Suppressor macrophage (primary cell): ENCODE measurements at regions not wholly inside any gene's neighbourhood (a gene's known extent, or its start where the extent isn't known, plus 50 kb on each side); places are given as distances from the start of the nearest gene placed in this dataset.

Source experiments
- DNase-seq, 4 experiments: peaks; one replicate each; pipeline ENCODE4 v3.0.0-alpha.2; 2020 to 2022

- DNase-seq: no peak
Observed at GRCh38 chr5:10842823-10843222, 81.8 kb upstream of the DAP start.

GRCh38 chr5:10839916-10840599, 79.0 kb upstream of the DAP start:
- DNase-seq: no peak

- no peak for DNase-seq
Observed at GRCh38 chr5:10839118-10839517, 78.1 kb upstream of the DAP start.

GRCh38 chr5:10838038-10838437, 77.0 kb upstream of the DAP start:
- DNase-seq: no peak

- DNase-seq: no peak
Observed at GRCh38 chr5:10836986-10837385, 76.0 kb upstream of the DAP start.

- DNase-seq: no peak
Observed at GRCh38 chr5:10834695-10835094, 73.7 kb upstream of the DAP start.

GRCh38 chr5:10832987-10833386, 72.0 kb upstream of the DAP start:
- no peak for DNase-seq

GRCh38 chr5:10832421-10832820, 71.4 kb upstream of the DAP start:
- DNase-seq: no peak

GRCh38 chr5:10831419-10831818, 70.4 kb upstream of the DAP start:
- no peak for DNase-seq

- no peak for DNase-seq
Observed at GRCh38 chr5:10828241-10828640, 67.2 kb upstream of the DAP start.

- no peak for DNase-seq
Observed at GRCh38 chr5:10827571-10827970, 66.5 kb upstream of the DAP start.

- DNase-seq: no peak
Observed at GRCh38 chr5:10826971-10827370, 65.9 kb upstream of the DAP start.

GRCh38 chr5:10825897-10826644, 65.0 kb upstream of the DAP start:
- peak in 3 of 4 experiments; percentile 9 to 28 (median 10) for DNase-seq

GRCh38 chr5:10812218-10812617, 51.2 kb upstream of the DAP start:
- DNase-seq: no peak
